ENCODE measurements at regions not wholly inside any gene's neighbourhood (a gene's known extent, or its start where the extent isn't known, plus 50 kb on each side); places are given as distances from the start of the nearest gene placed in this dataset.

DNA sequence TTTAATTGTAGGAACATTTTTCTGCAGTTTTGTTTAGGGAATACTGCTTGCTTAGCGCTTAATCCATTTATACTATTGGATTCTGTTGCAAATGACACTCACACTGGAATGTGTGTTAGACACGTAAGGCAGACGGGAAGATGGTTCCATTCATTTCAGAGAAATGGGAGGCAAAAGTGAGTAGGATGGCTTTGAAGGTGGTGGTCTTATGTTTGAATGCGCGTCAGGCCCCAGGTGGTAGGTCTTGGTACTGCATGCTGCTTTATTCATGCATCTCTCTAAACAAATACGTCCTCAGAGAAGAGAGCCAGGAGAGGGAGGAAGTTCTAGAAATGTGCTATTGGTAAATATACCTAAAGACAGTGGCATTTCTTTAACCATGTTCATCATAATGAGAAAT is 997.6 kb upstream of the RBFOX1 start:
- no peak for DNase-seq (ENCODE audit: low read depth in 3 of 3, low spot score in 1 of 3)

- DNase-seq (ENCODE audit: low read depth in 3 of 3, low spot score in 1 of 3), result no peak
These were observed 1000.9 kb upstream of the RBFOX1 start for GRCh38 chr16:6331770-6332169.

GRCh38 chr16:6317934-6318333 is 1014.7 kb upstream of the RBFOX1 start:
- no peak for DNase-seq (ENCODE audit: low read depth in 3 of 3, low spot score in 1 of 3)

DNA sequence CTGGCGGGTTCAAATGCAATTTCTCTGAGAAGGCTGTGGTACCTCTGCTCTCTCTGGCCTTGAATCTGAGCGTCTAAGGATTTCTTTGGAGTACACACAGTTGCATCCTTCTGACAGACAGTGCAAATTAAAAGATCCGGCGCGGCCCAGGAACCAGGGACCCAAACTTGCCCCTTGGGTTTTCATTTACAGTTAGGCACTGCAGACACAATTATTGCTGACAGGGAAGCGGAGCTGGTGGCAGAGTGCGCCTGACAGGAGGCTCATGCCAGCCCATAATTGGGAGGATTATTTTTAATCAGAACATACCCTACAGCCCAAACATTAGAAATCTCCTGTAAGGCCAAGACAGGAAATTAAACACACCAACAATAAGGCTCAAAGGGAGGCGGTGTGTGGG is 1023.4 kb upstream of the RBFOX1 start:
- no peak for DNase-seq (ENCODE audit: low read depth in 3 of 3, low spot score in 1 of 3)

GRCh38 chr16:6308176-6308575 is 1024.5 kb upstream of the RBFOX1 start:
- DNase-seq (ENCODE audit: low read depth in 3 of 3, low spot score in 1 of 3), result no peak

DNA sequence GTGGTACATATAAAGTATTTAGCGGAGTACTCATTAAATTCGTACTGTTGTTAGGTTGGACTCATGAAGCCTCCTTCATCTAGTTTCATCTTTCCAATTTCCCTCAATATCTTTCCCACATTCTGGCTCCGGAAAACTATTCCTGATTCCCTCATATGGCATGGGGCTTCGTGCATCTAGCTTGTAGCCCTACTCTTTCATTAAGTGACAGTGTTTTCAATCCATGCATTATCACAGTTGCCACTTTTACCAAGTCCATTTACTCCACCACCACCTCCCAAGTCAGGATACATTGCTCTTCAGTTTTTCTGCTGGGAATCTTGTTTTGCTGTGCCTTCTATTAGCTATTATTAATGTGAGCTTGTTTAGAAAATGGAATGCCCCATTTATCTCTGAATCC is 1032.1 kb upstream of the RBFOX1 start:
- no peak for DNase-seq (ENCODE audit: low read depth in 3 of 3, low spot score in 1 of 3)

- no peak for DNase-seq (ENCODE audit: low read depth in 3 of 3, low spot score in 1 of 3)
These were observed 1034.8 kb upstream of the RBFOX1 start for GRCh38 chr16:6297666-6298410.

GRCh38 chr16:6286176-6286575 is 1046.5 kb upstream of the RBFOX1 start:
- DNase-seq (ENCODE audit: low read depth in 3 of 3, low spot score in 1 of 3), result no peak

DNA sequence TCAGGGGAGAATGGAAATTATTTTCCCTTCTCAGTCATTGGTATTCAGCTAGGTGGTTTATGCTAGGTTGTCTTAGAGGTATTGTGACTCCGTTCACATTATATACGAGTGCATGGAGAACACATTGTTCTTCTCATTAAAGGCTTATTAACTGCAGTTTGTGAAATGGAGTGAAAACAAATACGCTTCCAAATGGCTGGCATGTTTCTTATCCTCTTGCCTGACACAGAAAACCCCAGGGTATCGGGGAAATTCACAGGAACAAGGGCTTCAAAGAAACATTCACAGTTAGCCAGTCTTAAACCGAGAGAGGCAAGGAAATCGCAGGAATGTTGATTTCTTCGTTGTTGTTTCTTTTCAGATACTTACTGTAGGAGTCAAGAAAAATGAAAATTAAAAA is 1047.9 kb upstream of the RBFOX1 start:
- no peak for DNase-seq (ENCODE audit: low read depth in 3 of 3, low spot score in 1 of 3)

GRCh38 chr16:6281994-6282393 is 1050.7 kb upstream of the RBFOX1 start:
- no peak for DNase-seq (ENCODE audit: low read depth in 3 of 3, low spot score in 1 of 3)

- no peak for DNase-seq (ENCODE audit: low read depth in 3 of 3, low spot score in 1 of 3)
These were observed 1051.4 kb upstream of the RBFOX1 start for GRCh38 chr16:6281274-6281673.

DNA sequence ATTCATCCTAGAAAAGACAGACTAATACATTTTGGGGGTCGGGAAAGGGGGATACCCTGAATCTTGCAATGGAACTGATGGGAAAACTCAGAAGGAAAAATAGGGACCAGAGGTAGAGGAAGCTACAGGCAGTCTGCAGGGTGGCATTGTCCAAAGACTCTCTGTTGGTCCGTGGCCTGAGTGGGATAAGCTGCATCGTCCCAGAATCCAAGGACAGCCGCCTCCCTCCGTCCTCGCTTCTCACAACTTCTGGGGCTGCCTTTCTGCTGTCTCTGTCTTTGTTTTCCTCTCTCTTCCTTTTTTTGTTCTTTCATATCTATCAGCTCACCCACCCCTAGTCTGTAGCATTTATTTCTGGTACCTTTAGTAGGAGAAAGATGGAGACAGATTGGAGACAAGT is 1052.6 kb upstream of the RBFOX1 start:
- no peak for DNase-seq (ENCODE audit: low read depth in 3 of 3, low spot score in 1 of 3)

DNA sequence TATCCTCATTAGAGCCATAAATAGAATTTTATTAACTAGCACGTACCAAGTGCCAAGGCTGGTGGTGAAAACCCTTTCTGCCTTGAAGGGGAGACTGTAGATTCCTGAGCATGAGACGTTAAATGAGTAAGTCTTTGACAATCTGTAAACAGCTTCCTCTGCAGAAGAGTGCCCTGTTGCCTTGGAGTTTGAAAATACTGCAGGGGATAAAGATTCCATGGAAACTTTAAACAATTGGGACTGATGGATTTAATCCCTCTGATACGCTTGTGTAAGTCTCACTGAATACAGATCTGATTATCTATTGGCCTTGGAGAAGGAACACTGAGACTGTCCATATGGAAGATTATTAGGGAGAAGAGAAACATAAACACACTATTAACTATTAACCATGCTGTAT is 1053.4 kb upstream of the RBFOX1 start:
- no peak for DNase-seq (ENCODE audit: low read depth in 3 of 3, low spot score in 1 of 3)

DNA sequence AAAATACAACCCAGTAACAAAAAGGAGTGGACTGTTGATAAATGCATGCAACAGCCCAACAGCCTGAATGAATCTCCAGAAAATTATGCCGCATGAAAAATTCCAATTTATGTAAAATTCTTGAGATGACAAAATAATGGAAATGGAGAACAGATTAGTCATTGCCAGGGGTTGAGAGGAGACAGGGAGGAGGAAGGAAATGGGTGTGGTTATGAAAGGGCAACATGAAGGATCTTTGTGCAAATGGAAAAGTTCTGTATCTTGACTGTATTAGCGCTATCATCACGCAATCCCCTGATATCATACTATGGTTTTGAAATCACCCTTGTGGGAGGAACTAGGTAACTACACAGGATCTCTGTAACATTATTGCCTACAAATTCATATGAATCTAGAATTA is 1058.3 kb upstream of the RBFOX1 start:
- no peak for DNase-seq (ENCODE audit: low read depth in 3 of 3, low spot score in 1 of 3)

- DNase-seq (ENCODE audit: low read depth in 3 of 3, low spot score in 1 of 3), result no peak
These were observed 1065.0 kb upstream of the RBFOX1 start for GRCh38 chr16:6267682-6268081.

DNA sequence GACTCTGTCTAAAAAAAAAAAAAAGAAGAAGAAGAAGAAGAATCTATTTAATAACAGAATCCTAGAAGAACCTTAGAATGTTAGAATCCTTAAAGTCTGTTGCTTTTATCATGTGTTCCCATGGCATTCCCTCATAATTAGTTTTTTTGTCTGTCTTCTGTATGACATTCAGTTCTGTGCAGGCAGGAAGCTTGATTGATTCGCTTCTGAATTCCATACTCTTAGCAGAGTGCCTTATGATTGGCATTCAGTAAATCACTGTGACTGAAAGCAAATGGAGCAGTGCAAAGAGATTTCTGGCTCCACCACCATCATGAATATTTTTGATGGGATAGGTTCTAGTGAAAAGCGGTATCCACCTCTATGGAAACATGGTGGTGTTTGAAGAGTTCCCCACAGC is 1065.9 kb upstream of the RBFOX1 start:
- no peak for DNase-seq (ENCODE audit: low read depth in 3 of 3, low spot score in 1 of 3)

DNA sequence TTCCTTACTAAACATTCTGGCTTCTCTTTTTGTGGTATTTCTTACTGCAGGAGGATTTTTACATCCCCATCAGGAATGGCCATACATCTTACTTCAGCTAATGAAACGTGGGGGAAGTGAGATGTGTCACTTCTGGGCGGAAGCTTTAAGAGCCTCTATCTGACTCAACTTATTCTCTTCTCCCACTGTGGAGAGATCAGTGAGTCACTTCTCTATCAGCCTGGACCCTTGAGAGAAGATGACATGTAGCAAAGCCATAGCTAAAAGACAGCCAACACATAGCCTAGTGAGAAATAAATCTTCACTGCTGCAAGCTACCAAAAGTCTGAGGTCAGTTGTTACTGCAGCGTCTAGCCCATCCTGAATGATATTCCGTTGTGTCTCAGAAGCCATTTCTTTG is 1066.7 kb upstream of the RBFOX1 start:
- no peak for DNase-seq (ENCODE audit: low read depth in 3 of 3, low spot score in 1 of 3)

DNA sequence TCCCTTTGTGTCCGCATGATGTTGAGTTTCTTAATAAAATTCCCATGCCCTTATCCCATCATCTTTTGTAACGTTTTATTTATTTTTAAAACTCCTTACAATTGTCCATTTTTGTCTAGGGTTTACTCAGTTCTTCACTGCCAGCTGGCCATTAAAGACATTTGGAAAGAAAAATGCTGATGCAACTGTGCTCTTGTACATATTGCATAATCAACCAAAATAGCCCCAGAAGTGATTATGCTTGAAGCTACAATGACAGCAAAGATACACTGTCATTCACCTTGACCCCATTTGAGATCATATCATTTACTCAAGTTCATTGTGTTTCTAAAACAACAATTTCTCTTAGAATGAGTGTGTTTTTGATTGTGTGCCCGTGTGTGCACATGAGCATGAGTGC is 1074.6 kb upstream of the RBFOX1 start:
- no peak for DNase-seq (ENCODE audit: low read depth in 3 of 3, low spot score in 1 of 3)

GRCh38 chr16:6252541-6252940 is 1080.1 kb upstream of the RBFOX1 start:
- DNase-seq (ENCODE audit: low read depth in 3 of 3, low spot score in 1 of 3), result no peak

DNA sequence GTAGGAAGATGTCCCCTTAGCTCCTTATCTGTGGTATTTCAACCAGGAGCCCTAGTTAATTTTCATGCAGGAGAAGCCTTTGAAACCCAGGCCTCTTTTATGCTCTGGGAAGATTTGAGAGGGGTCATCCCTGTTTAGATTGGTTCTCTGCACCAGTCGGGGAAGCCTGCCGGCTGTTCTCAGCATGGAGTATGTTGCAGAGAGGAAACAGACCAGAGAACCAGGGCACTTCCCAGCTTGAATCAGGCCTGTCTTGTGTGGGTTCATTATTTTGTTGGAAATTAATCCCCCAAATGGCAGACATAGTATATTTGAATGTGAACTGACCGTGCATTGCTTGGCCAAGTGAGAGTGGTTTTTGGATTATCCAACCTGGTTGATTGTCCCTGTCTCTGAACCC is 1082.1 kb upstream of the RBFOX1 start:
- DNase-seq (ENCODE audit: low read depth in 3 of 3, low spot score in 1 of 3), result no peak

- no peak for DNase-seq (ENCODE audit: low read depth in 3 of 3, low spot score in 1 of 3)
These were observed 1082.8 kb upstream of the RBFOX1 start for GRCh38 chr16:6249863-6250262.

DNA sequence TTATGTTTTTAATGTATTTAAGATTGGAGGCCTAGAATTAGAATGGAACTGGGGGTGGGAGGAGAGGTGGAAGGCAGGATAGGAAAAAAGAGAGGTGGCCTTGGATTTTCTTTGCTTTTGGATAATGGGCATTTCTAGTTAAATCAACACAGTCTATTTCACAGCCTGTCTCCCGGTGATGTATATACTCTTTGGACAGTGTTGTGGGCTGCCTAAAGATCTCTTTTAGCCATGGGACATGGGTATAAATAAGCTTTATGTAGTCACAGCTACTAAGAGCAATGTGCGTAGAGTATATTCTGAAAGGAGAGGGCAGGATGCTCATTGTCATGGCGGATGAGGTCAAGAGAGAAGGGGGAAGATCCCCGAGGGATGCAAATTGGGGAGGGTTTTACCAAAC is 1084.4 kb upstream of the RBFOX1 start:
- DNase-seq (ENCODE audit: low read depth in 3 of 3, low spot score in 1 of 3), result no peak

- no peak for DNase-seq (ENCODE audit: low read depth in 3 of 3, low spot score in 1 of 3)
These were observed 1084.9 kb upstream of the RBFOX1 start for GRCh38 chr16:6247775-6248174.

- no peak for DNase-seq (ENCODE audit: low read depth in 3 of 3, low spot score in 1 of 3)
These were observed 1085.5 kb upstream of the RBFOX1 start for GRCh38 chr16:6247150-6247549.
